ENCODE measurements at regions not wholly inside any gene's neighbourhood (a gene's known extent, or its start where the extent isn't known, plus 50 kb on each side); places are given as distances from the start of the nearest gene placed in this dataset.

- H3K4me1 ChIP-seq, result no peaks in the 10 kb centered on the region
- no peaks in the 10 kb centered on the region for H3K27me3 ChIP-seq
- H3K36me3 ChIP-seq, result no peaks in the 10 kb centered on the region
- no peak for TF ChIP-seq POLR2AphosphoS5 (IDR thresholded peaks at IDR 0.05)
- no peak for TF ChIP-seq POLR2A (IDR thresholded peaks at IDR 0.05)
- H3K9me3 ChIP-seq, result peaks cover 0 to 23% (median 0%) of the 10 kb centered on the region in 3 donors
- H3K4me3 ChIP-seq, result no peak overlapping the region
- ATAC-seq, result no peak
- H3K27ac ChIP-seq, result no peak overlapping the region
- WGBS, 2 donors (ENCODE audit: low coverage in 1 of 2), result 21 to 53% methylated on average over 2 of the region's 2 CpGs
These were observed 679.3 kb downstream of the TYW1 start for GRCh38 chr7:67675971-67676370.

- Histone ChIP-seq H3K27ac (no peak overlapping the region), H3K4me1 (no peaks in the 10 kb centered on the region), H3K4me3 (no peak overlapping the region), H3K9me3 (peaks cover 0 to 7% (median 0%) of the 10 kb centered on the region in 3 donors), H3K36me3 (no peaks in the 10 kb centered on the region), H3K27me3 (no peaks in the 10 kb centered on the region)
- ATAC-seq, result no peak
- TF ChIP-seq CTCF (IDR thresholded peaks at IDR 0.05), result no peak
- no peak for TF ChIP-seq POLR2AphosphoS5 (IDR thresholded peaks at IDR 0.05)
- no peak for TF ChIP-seq POLR2A (IDR thresholded peaks at IDR 0.05)
- TF ChIP-seq EP300 (IDR thresholded peaks at IDR 0.05), result no peak
- WGBS, 2 donors (ENCODE audit: low coverage in 1 of 2), result 72 to 81% methylated on average over 4 of the region's 4 CpGs
These were observed 681.8 kb downstream of the TYW1 start for GRCh38 chr7:67678419-67678818.

GRCh38 chr7:67683628-67684027 is 687.0 kb downstream of the TYW1 start:
- TF ChIP-seq POLR2A (IDR thresholded peaks at IDR 0.05) (no peak), POLR2AphosphoS5 (IDR thresholded peaks at IDR 0.05) (no peak), CTCF (IDR thresholded peaks at IDR 0.05) (no peak), EP300 (IDR thresholded peaks at IDR 0.05) (no peak)
- no peaks in the 10 kb centered on the region for H3K9me3 ChIP-seq
- H3K27me3 ChIP-seq, result no peaks in the 10 kb centered on the region
- WGBS, 2 donors (ENCODE audit: low coverage in 1 of 2), result 66 to 88% methylated on average over 4 of the region's 4 CpGs
- no peaks in the 10 kb centered on the region for H3K36me3 ChIP-seq
- H3K27ac ChIP-seq, result no peak overlapping the region
- H3K4me3 ChIP-seq, result no peak overlapping the region
- no peak for ATAC-seq
- no peaks in the 10 kb centered on the region for H3K4me1 ChIP-seq

- H3K36me3 ChIP-seq, result no peaks in the 10 kb centered on the region
- H3K9me3 ChIP-seq, result peaks cover 0 to 10% (median 0%) of the 10 kb centered on the region in 3 donors
- no peak overlapping the region for H3K4me3 ChIP-seq
- no peak for ATAC-seq
- 80 to 100% methylated on average over 1 of the region's 1 CpG for WGBS, 2 donors (ENCODE audit: low coverage in 1 of 2)
- no peaks in the 10 kb centered on the region for H3K4me1 ChIP-seq
- H3K27me3 ChIP-seq, result peaks cover 3% of the 10 kb centered on the region
- H3K27ac ChIP-seq, result no peak overlapping the region
- TF ChIP-seq EP300 (IDR thresholded peaks at IDR 0.05) (no peak), POLR2A (IDR thresholded peaks at IDR 0.05) (no peak), CTCF (IDR thresholded peaks at IDR 0.05) (no peak), POLR2AphosphoS5 (IDR thresholded peaks at IDR 0.05) (no peak)
These were observed 694.1 kb downstream of the TYW1 start for GRCh38 chr7:67690700-67691099.

- Histone ChIP-seq H3K27me3 (peaks cover 12% of the 10 kb centered on the region), H3K4me1 (no peaks in the 10 kb centered on the region), H3K27ac (no peak overlapping the region), H3K36me3 (no peaks in the 10 kb centered on the region), H3K9me3 (peaks cover 0 to 10% (median 0%) of the 10 kb centered on the region in 3 donors), H3K4me3 (no peak overlapping the region)
- TF ChIP-seq POLR2A (IDR thresholded peaks at IDR 0.05), result no peak
- no peak for TF ChIP-seq POLR2AphosphoS5 (IDR thresholded peaks at IDR 0.05)
- TF ChIP-seq EP300 (IDR thresholded peaks at IDR 0.05), result no peak
- TF ChIP-seq CTCF (IDR thresholded peaks at IDR 0.05), result no peak
- WGBS, 2 donors (ENCODE audit: low coverage in 1 of 2), result 7 to 21% methylated on average over 4 of the region's 4 CpGs
- ATAC-seq, result no peak
These were observed 695.8 kb downstream of the TYW1 start for GRCh38 chr7:67692425-67692824.

All from gastroesophageal sphincter (tissue), 4 donors.